Heart left ventricle (tissue), 13 donors: ENCODE measurements at regions not wholly inside any gene's neighbourhood (a gene's known extent, or its start where the extent isn't known, plus 50 kb on each side); places are given as distances from the start of the nearest gene placed in this dataset.

ENCODE experiments used
- POLR2A ChIP-seq, 2 donors: fragments of 450-650 bp; IDR thresholded peaks; one replicate each; pipeline ENCODE4 v1.6.1; 2017; ENCODE audit warnings: antibody characterized with exemption in 2 of 2, mild to moderate bottlenecking in 2 of 2, moderate library complexity in 2 of 2
- TF ChIP-seq, protein P1 (sequence below), 12 donors: fragments of 200-600 bp; sonication (generic) in 4 of 12; IDR thresholded peaks; one replicate each; pipeline versions ENCODE4 v1.5.0 to v1.8.0; 2018 to 2022; ENCODE audit warnings: antibody characterized with exemption in 12 of 12, mild to moderate bottlenecking in 5 of 12
- donor health status: ischemic (EF 13 %, LVEDD 7.1; RV severe dilation, severe dysfunction).
- donor health status: DM: no; HTN: yes; CAD: no.
- donor health status: DM: no; HTN: no; CAD: no.
- donor health status: ischemic (EF 25% LVEDD 6.9; RV normal size, moderate dysfunction).
- donor health status: ischemic (EF 25% LVEDD 5.7; RV mildly dilated, moderate dysfunction).
- donor health status: ischemic (EF 35%, LVEDD 5.7; RV mildly dilated, moderate dysfunction).
- donor health status: nonischemic (EF 11% LVEDD 7.7; RV severe dilation, severe dysfunction).
- donor health status: DM: yes; HTN: yes; CAD: no.
- donor health status: PGD.
- donor health status: ischemic (EF 29% LVEDD 5.4; RV normal size, mild dysfunction).
- donor health status: nonischemic (EF 23%, LVEDD 6.1; RV moderate dilation, normal function).

GRCh38 chr12:24081606-24082005, 132.1 kb upstream of the SOX5 start:
- TF ChIP-seq, protein P1, sequence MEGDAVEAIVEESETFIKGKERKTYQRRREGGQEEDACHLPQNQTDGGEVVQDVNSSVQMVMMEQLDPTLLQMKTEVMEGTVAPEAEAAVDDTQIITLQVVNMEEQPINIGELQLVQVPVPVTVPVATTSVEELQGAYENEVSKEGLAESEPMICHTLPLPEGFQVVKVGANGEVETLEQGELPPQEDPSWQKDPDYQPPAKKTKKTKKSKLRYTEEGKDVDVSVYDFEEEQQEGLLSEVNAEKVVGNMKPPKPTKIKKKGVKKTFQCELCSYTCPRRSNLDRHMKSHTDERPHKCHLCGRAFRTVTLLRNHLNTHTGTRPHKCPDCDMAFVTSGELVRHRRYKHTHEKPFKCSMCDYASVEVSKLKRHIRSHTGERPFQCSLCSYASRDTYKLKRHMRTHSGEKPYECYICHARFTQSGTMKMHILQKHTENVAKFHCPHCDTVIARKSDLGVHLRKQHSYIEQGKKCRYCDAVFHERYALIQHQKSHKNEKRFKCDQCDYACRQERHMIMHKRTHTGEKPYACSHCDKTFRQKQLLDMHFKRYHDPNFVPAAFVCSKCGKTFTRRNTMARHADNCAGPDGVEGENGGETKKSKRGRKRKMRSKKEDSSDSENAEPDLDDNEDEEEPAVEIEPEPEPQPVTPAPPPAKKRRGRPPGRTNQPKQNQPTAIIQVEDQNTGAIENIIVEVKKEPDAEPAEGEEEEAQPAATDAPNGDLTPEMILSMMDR (IDR thresholded peaks at IDR 0.05): no peak
- TF ChIP-seq POLR2A (IDR thresholded peaks at IDR 0.05): no peak
